Gastroesophageal sphincter (tissue), 2 donors: ENCODE measurements at regions not wholly inside any gene's neighbourhood (a gene's known extent, or its start where the extent isn't known, plus 50 kb on each side); places are given as distances from the start of the nearest gene placed in this dataset.

Experiments used
- POLR2A ChIP-seq, 2 donors: fragments of 450-650 bp; IDR thresholded peaks; one replicate each; pipeline ENCODE4 v1.6.1; 2017; ENCODE audit warnings: antibody characterized with exemption in 2 of 2, mild to moderate bottlenecking in 2 of 2, moderate library complexity in 1 of 2
- POLR2AphosphoS5 ChIP-seq: sonication (generic); formaldehyde crosslinking; IDR thresholded peaks from one replicate; pipeline ENCODE4 v1.6.1; 2017; ENCODE audit warnings: antibody characterized with exemption

DNA sequence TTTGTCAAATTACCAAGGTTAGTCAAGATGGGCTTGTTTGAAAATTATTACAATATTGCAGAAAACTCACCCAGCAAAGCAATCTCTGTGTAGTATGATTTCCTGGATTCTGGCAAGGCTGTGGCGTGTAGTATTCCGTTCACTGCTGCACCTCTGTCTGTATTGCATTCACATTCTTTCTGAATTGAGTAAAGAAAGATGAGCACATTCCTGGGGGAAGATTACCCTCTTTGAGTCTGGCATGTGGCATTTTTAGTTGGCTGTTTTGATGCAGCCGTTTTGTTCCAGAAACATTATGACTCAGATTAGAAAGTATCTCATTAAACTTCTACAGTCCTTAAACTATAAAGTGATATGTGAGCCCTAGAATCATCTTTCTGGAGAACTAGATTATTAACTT is 197.7 kb downstream of the TENT4A start:
- TF ChIP-seq POLR2A (IDR thresholded peaks at IDR 0.05) = no peak
- no peak for TF ChIP-seq POLR2AphosphoS5
